ENCODE measurements at regions not wholly inside any gene's neighbourhood (a gene's known extent, or its start where the extent isn't known, plus 50 kb on each side); places are given as distances from the start of the nearest gene placed in this dataset.

DNA sequence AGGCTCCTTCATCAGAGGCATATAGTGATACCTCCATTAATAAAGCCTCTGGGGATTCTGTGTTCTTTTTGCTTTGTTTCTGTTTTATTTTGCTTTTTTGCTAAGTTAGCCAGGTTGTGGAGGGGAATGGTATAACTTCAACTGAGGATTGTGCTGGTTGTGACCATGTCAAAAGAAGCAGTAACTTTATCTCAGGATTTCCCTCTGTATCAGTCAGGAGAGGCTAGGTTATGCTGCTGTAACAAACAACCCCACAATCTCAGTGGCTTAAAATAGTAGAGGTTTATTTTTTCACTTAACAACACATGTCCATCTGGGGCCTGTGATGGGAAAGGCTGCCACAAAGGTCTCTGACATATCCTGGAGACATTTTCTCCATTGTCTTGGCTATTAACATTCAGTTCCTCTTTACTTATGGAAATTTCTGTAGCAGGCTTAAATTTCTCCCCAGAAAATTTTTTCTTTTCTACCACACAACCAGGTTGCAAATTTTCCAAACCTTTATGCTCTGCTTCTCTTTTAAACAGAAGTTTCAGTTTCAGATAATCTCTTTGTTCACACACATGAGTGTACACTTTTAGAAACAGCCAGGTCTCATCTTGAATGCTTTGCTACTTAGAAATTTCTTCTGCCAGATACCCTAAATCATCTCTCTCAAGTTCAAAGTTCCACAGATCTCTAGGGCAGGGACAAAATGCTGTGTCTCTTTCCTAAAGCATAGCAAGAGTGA is 64.7 kb downstream of the UCHL1 start:
- TF ChIP-seq, protein P1, sequence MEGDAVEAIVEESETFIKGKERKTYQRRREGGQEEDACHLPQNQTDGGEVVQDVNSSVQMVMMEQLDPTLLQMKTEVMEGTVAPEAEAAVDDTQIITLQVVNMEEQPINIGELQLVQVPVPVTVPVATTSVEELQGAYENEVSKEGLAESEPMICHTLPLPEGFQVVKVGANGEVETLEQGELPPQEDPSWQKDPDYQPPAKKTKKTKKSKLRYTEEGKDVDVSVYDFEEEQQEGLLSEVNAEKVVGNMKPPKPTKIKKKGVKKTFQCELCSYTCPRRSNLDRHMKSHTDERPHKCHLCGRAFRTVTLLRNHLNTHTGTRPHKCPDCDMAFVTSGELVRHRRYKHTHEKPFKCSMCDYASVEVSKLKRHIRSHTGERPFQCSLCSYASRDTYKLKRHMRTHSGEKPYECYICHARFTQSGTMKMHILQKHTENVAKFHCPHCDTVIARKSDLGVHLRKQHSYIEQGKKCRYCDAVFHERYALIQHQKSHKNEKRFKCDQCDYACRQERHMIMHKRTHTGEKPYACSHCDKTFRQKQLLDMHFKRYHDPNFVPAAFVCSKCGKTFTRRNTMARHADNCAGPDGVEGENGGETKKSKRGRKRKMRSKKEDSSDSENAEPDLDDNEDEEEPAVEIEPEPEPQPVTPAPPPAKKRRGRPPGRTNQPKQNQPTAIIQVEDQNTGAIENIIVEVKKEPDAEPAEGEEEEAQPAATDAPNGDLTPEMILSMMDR (IDR thresholded peaks at IDR 0.05; ENCODE audit: borderline replicate concordance, extremely low read depth, insufficient read depth): no peak
- FAIRE-seq: no peak

DNA sequence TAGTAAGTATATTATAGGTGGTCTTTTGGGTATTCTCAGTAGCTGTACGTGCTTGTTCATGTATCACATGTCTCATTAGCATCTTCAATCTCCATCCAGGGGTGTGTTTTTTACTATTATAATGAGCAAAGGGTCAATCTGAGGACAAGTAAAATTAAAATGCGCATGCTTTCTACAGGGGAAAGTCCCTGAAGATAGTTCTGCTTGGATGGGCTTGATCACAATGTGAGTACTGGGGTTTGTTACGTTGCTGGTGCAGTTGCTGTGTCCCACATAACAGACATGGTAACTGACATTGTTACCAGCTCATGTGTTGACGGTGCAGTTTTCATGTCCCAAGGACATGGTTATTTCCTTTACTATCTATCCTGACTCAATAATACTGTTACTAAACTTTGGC is 65.9 kb downstream of the UCHL1 start:
- peaks cover 0 to 11% (median 3%) of the 10 kb centered on the region in 3 donors for H3K4me1 ChIP-seq (ENCODE audit: control insufficient read depth in 2 of 3, insufficient read depth in 2 of 3, low read depth in 1 of 3, low read length in 3 of 3)
- intact Hi-C loops (cut with DNase I): no loop called here
- H3K9me3 ChIP-seq (ENCODE audit: control insufficient read depth in 2 of 3, insufficient read depth in 1 of 3, low read length in 3 of 3): no peaks in the 10 kb centered on the region
- no peak for DNase-seq
- FAIRE-seq: no peak
- H3K27ac ChIP-seq (ENCODE audit: low read depth in 2 of 2, low read length in 2 of 2): peak overlapping the region in 1 of 2 donors; percentile 45
- no peaks in the 10 kb centered on the region for H3K36me3 ChIP-seq (ENCODE audit: control insufficient read depth in 2 of 3, insufficient read depth in 3 of 3, low read length in 3 of 3)
- TF ChIP-seq, protein P1 (IDR thresholded peaks at IDR 0.05; ENCODE audit: borderline replicate concordance, extremely low read depth, insufficient read depth): no peak
- H3K27me3 ChIP-seq (ENCODE audit: control insufficient read depth, insufficient read depth, low read length): no peaks in the 10 kb centered on the region
- H3K4me3 ChIP-seq (ENCODE audit: low read length in 3 of 3): no peak overlapping the region
- H3K9ac ChIP-seq (ENCODE audit: low read length in 3 of 3): no peak overlapping the region

More for the DNA sequence above, 64.7 kb downstream of the UCHL1 start:
- H3K27ac ChIP-seq (ENCODE audit: low read depth in 2 of 2, low read length in 2 of 2): no peak overlapping the region
- H3K9ac ChIP-seq (ENCODE audit: low read length in 3 of 3): no peak overlapping the region
- no peaks in the 10 kb centered on the region for H3K9me3 ChIP-seq (ENCODE audit: control insufficient read depth in 2 of 3, insufficient read depth in 1 of 3, low read length in 3 of 3)
- H3K36me3 ChIP-seq (ENCODE audit: control insufficient read depth in 2 of 3, insufficient read depth in 3 of 3, low read length in 3 of 3): no peaks in the 10 kb centered on the region
- no peaks in the 10 kb centered on the region for H3K27me3 ChIP-seq (ENCODE audit: control insufficient read depth, insufficient read depth, low read length)
- H3K4me1 ChIP-seq (ENCODE audit: control insufficient read depth in 2 of 3, insufficient read depth in 2 of 3, low read depth in 1 of 3, low read length in 3 of 3): peaks cover 0 to 11% (median 3%) of the 10 kb centered on the region in 3 donors
- H3K4me3 ChIP-seq (ENCODE audit: low read length in 3 of 3): no peak overlapping the region
- intact Hi-C loops (cut with DNase I): no loop called here
- no peak for DNase-seq

DNA sequence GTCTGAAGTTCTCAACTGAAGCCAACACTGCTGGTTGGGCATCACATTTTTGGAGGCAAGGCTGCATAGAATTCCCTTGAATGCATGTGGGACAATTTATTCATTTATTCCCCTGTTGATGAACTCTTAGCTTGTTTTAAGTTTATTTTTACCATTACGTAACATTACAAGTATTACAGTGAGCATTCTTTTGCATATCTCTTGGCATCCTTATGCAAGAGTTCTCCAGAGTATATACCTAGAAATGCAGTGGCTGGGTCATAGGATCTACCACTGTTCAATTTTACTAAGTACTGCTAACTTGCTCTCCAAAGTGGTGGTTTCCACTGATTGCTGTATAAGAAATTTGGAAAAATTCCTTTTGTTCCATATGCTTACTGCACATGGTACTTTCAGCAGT is 66.5 kb downstream of the UCHL1 start:
- H3K4me1 ChIP-seq (ENCODE audit: control insufficient read depth in 2 of 3, insufficient read depth in 2 of 3, low read depth in 1 of 3, low read length in 3 of 3): peaks cover 0 to 11% (median 3%) of the 10 kb centered on the region in 3 donors
- intact Hi-C loops (cut with DNase I): no loop called here
- DNase-seq: no peak

More for the DNA sequence above, 66.5 kb downstream of the UCHL1 start:
- H3K27me3 ChIP-seq (ENCODE audit: control insufficient read depth, insufficient read depth, low read length): no peaks in the 10 kb centered on the region
- no peak overlapping the region for H3K4me3 ChIP-seq (ENCODE audit: low read length in 3 of 3)
- FAIRE-seq: no peak
- no peaks in the 10 kb centered on the region for H3K36me3 ChIP-seq (ENCODE audit: control insufficient read depth in 2 of 3, insufficient read depth in 3 of 3, low read length in 3 of 3)
- H3K9me3 ChIP-seq (ENCODE audit: control insufficient read depth in 2 of 3, insufficient read depth in 1 of 3, low read length in 3 of 3): no peaks in the 10 kb centered on the region
- no peak overlapping the region for H3K9ac ChIP-seq (ENCODE audit: low read length in 3 of 3)
- H3K27ac ChIP-seq (ENCODE audit: low read depth in 2 of 2, low read length in 2 of 2): peak overlapping the region in 1 of 2 donors; percentile 63
- TF ChIP-seq, protein P1 (IDR thresholded peaks at IDR 0.05; ENCODE audit: borderline replicate concordance, extremely low read depth, insufficient read depth): no peak

All from kidney (tissue), 13 donors.